Ascending aorta (tissue), 2 donors: ENCODE measurements at regions not wholly inside any gene's neighbourhood (a gene's known extent, or its start where the extent isn't known, plus 50 kb on each side); places are given as distances from the start of the nearest gene placed in this dataset.

ENCODE experiments used
- DNase-seq, 2 donors: peaks; one replicate each; pipeline ENCODE4 v3.0.0-alpha.2; 2019; ENCODE audit warnings: low spot score in 2 of 2
- H3K27ac ChIP-seq, 2 donors: fragments of 200-600 bp; sonication (generic); one replicate each; pipeline ENCODE4 v1.5.1; 2016 to 2017; ENCODE audit warnings: mild to moderate bottlenecking in 1 of 2
- H3K27me3 ChIP-seq: fragments of 200-600 bp; sonication (generic); one replicate; pipeline ENCODE4 v1.5.1; 2017
- H3K36me3 ChIP-seq, 2 donors: fragments of 200-600 bp; sonication (generic); one replicate each; pipeline ENCODE4 v1.5.1; 2016
- H3K4me1 ChIP-seq, 2 donors: fragments of 200-600 bp; sonication (generic); one replicate each; pipeline ENCODE4 v1.5.1; 2016 to 2017; ENCODE audit warnings: mild to moderate bottlenecking in 1 of 2
- H3K4me3 ChIP-seq, 2 donors: fragments of 200-600 bp; sonication (generic); one replicate each; pipeline ENCODE4 v1.5.1; 2016 to 2017; ENCODE audit warnings: mild to moderate bottlenecking in 1 of 2
- H3K9me3 ChIP-seq, 2 donors: fragments of 200-600 bp; sonication (generic); one replicate each; pipeline ENCODE4 v1.5.1; 2016
- intact Hi-C: fragments of 100-400 bp; cut with DNase I; formaldehyde crosslinking; loops from one replicate; pipeline ENCODE4 v1.15.1; 2023
- TF ChIP-seq, protein P1 (sequence below), 3 experiments: fragments of 200-600 bp in 2 of 3; fragments of 450-650 bp in 1 of 3; sonication (generic) in 2 of 3; IDR thresholded peaks; one replicate each; pipeline ENCODE4 v1.5.1; 2016 to 2019; ENCODE audit warnings: antibody characterized with exemption in 3 of 3, mild to moderate bottlenecking in 1 of 3, moderate library complexity in 1 of 3

DNA sequence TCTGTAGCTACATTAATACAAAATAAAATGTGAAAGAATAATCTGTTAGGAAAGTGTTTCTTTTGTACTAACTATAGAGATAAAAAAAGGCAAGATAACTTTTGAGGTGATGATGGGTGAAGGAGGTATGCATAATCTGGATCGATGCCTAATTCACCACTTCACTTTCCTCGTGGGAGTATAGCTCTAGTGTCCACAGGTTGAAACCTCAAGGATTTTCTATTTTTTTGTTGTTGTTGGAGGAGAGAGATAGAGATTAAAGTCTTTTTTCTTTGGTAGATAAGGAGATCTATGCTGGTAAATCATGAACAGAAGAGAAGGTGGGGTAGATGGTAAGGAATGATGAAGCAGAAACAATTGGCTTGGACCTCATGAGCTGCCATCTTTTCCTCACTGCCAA lies 635.3 kb upstream of the ZEB2 start:
- Histone ChIP-seq H3K4me3 (no peak overlapping the region), H3K27ac (no peak overlapping the region), H3K9me3 (peaks cover 0 to 13% of the 10 kb centered on the region in 2 donors), H3K27me3 (no peaks in the 10 kb centered on the region), H3K4me1 (peaks cover 0 to 3% of the 10 kb centered on the region in 2 donors), H3K36me3 (no peaks in the 10 kb centered on the region)
- TF ChIP-seq, protein P1, sequence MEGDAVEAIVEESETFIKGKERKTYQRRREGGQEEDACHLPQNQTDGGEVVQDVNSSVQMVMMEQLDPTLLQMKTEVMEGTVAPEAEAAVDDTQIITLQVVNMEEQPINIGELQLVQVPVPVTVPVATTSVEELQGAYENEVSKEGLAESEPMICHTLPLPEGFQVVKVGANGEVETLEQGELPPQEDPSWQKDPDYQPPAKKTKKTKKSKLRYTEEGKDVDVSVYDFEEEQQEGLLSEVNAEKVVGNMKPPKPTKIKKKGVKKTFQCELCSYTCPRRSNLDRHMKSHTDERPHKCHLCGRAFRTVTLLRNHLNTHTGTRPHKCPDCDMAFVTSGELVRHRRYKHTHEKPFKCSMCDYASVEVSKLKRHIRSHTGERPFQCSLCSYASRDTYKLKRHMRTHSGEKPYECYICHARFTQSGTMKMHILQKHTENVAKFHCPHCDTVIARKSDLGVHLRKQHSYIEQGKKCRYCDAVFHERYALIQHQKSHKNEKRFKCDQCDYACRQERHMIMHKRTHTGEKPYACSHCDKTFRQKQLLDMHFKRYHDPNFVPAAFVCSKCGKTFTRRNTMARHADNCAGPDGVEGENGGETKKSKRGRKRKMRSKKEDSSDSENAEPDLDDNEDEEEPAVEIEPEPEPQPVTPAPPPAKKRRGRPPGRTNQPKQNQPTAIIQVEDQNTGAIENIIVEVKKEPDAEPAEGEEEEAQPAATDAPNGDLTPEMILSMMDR (IDR thresholded peaks at IDR 0.05): no peak
- intact Hi-C loops: no loop called here
- DNase-seq: no peak

DNA sequence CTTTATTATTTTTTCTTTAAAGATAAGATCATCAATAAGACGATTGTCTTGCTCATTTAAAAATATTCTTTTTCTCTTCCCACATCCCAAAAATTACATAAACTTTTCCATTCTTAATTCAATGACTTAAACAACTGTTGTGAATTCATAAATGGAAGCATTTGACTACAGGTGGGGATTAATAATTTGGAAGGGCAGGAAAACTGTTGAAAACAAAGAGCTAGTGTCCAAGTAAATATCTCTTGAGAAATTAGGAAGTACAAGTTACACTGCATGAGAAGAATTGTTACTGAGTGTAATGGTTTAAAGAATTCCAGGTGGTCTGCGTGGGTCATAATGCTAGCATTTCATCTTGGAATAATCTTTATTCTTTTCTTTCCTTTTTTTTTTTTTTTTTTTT lies 634.8 kb upstream of the ZEB2 start:
- Histone ChIP-seq H3K36me3 (no peaks in the 10 kb centered on the region), H3K9me3 (peaks cover 0 to 13% of the 10 kb centered on the region in 2 donors), H3K4me3 (no peak overlapping the region), H3K27me3 (no peaks in the 10 kb centered on the region), H3K27ac (no peak overlapping the region), H3K4me1 (peaks cover 0 to 3% of the 10 kb centered on the region in 2 donors)
- intact Hi-C loops: no loop called here
- no peak for DNase-seq
- TF ChIP-seq, protein P1 (IDR thresholded peaks at IDR 0.05): no peak

GRCh38 chr2:145146691-145147090 lies 626.8 kb upstream of the ZEB2 start:
- no peaks in the 10 kb centered on the region for H3K36me3 ChIP-seq
- H3K9me3 ChIP-seq: no peaks in the 10 kb centered on the region
- TF ChIP-seq, protein P1 (IDR thresholded peaks at IDR 0.05): no peak
- no peaks in the 10 kb centered on the region for H3K27me3 ChIP-seq
- H3K4me1 ChIP-seq: no peaks in the 10 kb centered on the region
- intact Hi-C loops: no loop called here
- no peak overlapping the region for H3K4me3 ChIP-seq
- H3K27ac ChIP-seq: no peak overlapping the region
- no peak for DNase-seq

DNA sequence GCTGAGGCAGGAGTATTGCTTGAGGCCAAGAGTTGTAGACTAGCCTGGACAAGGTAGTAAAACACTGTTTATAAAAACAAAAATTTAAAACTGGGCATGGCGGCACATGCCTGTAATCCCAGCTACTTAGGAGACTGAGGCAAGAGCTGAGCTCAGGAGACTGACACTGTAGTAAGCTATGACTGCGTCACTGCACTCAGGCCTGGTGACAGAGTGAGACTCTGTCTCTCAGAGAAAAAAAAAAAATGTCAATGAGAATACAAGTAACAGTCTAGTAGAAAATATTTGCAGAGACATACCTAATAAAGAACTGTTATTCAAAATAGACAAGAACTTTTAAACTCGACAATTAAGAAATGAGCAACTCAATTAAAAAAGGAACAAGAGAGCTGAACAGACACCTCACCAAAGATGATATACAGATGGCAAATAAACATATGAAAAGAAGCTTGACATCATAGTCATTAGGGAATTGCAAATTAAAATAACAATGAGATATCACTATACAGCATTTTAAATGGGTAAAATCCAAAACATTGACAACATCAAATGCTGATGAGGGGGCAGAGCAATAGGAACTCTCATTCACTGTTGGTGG lies 624.3 kb upstream of the ZEB2 start:
- Histone ChIP-seq H3K9me3 (no peaks in the 10 kb centered on the region), H3K4me3 (no peak overlapping the region), H3K27ac (no peak overlapping the region), H3K27me3 (no peaks in the 10 kb centered on the region), H3K4me1 (no peaks in the 10 kb centered on the region), H3K36me3 (no peaks in the 10 kb centered on the region)
- intact Hi-C loops: no loop called here
- DNase-seq: no peak
- TF ChIP-seq, protein P1 (IDR thresholded peaks at IDR 0.05): no peak

DNA sequence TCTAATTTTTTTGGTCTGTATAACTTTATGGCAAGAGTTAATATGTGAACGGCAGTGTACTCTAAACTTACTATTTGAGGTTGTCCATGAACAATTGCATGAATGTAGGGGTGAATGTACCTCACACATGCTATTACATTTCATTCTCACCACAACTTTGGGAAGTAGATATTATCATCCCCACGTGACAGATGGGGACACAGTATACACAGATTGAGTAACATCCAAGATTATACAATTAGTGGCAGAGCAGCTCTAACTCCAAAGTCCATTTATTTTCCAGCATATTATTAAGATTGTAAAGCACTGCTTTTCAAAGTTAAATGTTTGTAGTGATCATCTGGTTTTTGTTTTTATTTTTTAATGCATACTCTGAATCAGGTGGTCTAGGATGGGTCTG lies 622.1 kb upstream of the ZEB2 start:
- intact Hi-C loops: no loop called here
- no peaks in the 10 kb centered on the region for H3K9me3 ChIP-seq
- no peak overlapping the region for H3K4me3 ChIP-seq
- no peaks in the 10 kb centered on the region for H3K36me3 ChIP-seq
- no peaks in the 10 kb centered on the region for H3K27me3 ChIP-seq
- TF ChIP-seq, protein P1 (IDR thresholded peaks at IDR 0.05): no peak
- H3K4me1 ChIP-seq: no peaks in the 10 kb centered on the region
- no peak overlapping the region for H3K27ac ChIP-seq
- DNase-seq: no peak

- H3K9me3 ChIP-seq: no peaks in the 10 kb centered on the region
- intact Hi-C loops: no loop called here
These were observed 620.7 kb upstream of the ZEB2 start for GRCh38 chr2:145140658-145141057.

More at GRCh38 chr2:145140658-145141057, 620.7 kb upstream of the ZEB2 start:
- Histone ChIP-seq H3K36me3 (no peaks in the 10 kb centered on the region), H3K4me1 (no peaks in the 10 kb centered on the region), H3K27me3 (no peaks in the 10 kb centered on the region), H3K27ac (no peak overlapping the region), H3K4me3 (no peak overlapping the region)
- TF ChIP-seq, protein P1 (IDR thresholded peaks at IDR 0.05): no peak
- DNase-seq: no peak
